WERI-Rb-1 (cell line): ENCODE measurements at regions not wholly inside any gene's neighbourhood (a gene's known extent, or its start where the extent isn't known, plus 50 kb on each side); places are given as distances from the start of the nearest gene placed in this dataset.

ENCODE experiments used
- DNase-seq: peaks from one replicate; pipeline ENCODE4 v3.0.0-alpha.2; 2020
- H3K27ac ChIP-seq: fragments of 250-450 bp; sonication (Bioruptor Pico); 2 replicates; pipeline ENCODE4 v1.5.1; 2020; ENCODE audit warnings: mild to moderate bottlenecking, moderate library complexity
- H3K27me3 ChIP-seq: fragments of 250-450 bp; sonication (Bioruptor Pico); 2 replicates; pipeline ENCODE4 v1.5.1; 2021; ENCODE audit warnings: mild to moderate bottlenecking, low read depth, moderate library complexity; ENCODE audit not compliant: insufficient read depth, severe bottlenecking
- H3K36me3 ChIP-seq: fragments of 250-450 bp; sonication (Bioruptor Pico); 2 replicates; pipeline ENCODE4 v1.5.1; 2020; ENCODE audit warnings: mild to moderate bottlenecking, moderate library complexity
- H3K4me3 ChIP-seq: 2 replicates; pipeline ENCODE4 v1.5.1; 2011; ENCODE audit warnings: low read depth, mild to moderate bottlenecking, control low read depth, low read length
- H3K9me3 ChIP-seq: fragments of 250-450 bp; sonication (Bioruptor Pico); 2 replicates; pipeline ENCODE4 v1.5.1; 2021; ENCODE audit warnings: mild to moderate bottlenecking, moderate library complexity; ENCODE audit not compliant: severe bottlenecking
- TF ChIP-seq, protein P1 (sequence below): IDR thresholded peaks from 2 replicates; pipeline ENCODE4 v1.5.1; 2011; ENCODE audit warnings: low read depth, mild to moderate bottlenecking, control low read depth, inconsistent platforms, low read length

DNA sequence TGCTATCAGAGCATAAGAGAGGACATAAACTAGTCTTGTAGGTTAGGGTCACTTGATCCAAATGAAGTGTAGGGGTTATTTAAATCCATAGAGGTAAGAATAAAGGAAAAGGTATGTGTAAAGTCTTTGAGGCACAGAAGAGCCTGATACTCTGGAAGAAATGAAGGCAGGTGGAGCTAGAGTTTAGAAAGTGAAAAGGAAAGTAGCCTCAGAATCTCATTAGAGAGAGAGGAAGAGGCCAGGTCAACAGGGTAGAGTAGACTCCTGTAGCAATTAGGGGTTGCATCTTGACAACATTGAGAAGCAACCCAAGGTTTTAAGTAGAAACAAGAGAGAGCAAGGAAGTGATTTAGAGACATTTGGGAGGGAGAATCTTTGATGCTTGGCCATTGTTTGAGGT is 235.2 kb upstream of the SOX9 start:
- peaks cover 76% of the 10 kb centered on the region for H3K27me3 ChIP-seq
- H3K27ac ChIP-seq, result no peak overlapping the region
- no peak overlapping the region for H3K4me3 ChIP-seq
- DNase-seq, result no peak
- H3K9me3 ChIP-seq, result peaks cover 4% of the 10 kb centered on the region
- no peaks in the 10 kb centered on the region for H3K36me3 ChIP-seq
- TF ChIP-seq, protein P1, sequence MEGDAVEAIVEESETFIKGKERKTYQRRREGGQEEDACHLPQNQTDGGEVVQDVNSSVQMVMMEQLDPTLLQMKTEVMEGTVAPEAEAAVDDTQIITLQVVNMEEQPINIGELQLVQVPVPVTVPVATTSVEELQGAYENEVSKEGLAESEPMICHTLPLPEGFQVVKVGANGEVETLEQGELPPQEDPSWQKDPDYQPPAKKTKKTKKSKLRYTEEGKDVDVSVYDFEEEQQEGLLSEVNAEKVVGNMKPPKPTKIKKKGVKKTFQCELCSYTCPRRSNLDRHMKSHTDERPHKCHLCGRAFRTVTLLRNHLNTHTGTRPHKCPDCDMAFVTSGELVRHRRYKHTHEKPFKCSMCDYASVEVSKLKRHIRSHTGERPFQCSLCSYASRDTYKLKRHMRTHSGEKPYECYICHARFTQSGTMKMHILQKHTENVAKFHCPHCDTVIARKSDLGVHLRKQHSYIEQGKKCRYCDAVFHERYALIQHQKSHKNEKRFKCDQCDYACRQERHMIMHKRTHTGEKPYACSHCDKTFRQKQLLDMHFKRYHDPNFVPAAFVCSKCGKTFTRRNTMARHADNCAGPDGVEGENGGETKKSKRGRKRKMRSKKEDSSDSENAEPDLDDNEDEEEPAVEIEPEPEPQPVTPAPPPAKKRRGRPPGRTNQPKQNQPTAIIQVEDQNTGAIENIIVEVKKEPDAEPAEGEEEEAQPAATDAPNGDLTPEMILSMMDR, result no peak

DNA sequence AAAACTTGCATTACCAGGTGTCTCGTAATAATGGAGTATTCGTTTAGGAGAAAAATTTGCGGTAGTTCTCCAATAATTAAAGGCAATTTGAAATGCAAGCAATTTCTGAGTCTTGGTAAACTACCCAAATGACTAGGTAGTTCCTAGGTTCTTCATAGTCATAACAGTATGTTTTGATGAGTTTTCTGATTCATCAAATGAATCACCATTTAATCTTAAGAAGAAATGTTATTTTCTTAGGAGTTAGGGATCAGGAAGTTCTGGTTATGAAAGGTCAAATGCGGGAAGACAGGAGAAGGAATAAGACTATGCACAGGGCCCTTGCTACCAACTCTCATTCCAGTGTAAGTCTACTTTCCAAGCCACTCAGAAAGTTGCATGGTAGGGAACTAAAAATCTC is 221.5 kb upstream of the SOX9 start:
- H3K27ac ChIP-seq, result no peak overlapping the region
- H3K27me3 ChIP-seq, result peaks cover 77% of the 10 kb centered on the region
- H3K4me3 ChIP-seq, result no peak overlapping the region
- peaks cover 3% of the 10 kb centered on the region for H3K9me3 ChIP-seq
- H3K36me3 ChIP-seq, result no peaks in the 10 kb centered on the region
- DNase-seq, result no peak
- TF ChIP-seq, protein P1, result no peak

DNA sequence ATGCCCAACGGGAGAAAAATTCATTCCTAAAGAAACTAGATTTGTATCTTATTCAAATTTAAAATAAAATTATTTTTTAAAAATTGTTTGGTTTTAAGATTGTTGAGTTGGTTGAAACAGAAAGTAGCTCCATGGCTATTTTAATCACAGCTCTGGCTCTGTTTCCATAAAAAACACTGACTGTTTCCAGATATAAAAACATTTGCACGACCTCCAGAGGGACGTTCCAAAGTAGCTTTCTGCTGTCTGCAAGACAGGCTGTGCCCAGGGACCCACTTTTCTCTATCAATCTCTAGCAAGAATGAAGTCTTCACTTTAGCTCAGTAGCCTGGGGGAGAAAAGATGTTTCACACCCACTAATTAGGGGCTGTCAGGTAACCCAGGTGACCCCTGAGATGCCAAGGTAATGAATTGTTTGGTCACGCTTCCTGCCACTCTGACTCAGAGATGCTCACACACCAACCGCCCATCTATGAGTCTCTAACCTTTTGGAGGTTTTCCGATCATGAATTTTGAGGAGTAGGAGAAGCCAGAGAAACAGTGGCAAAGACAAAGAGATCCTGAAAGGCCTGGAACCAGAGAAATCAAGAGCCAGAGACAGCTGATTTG is 220.1 kb upstream of the SOX9 start:
- Histone ChIP-seq H3K9me3 (no peaks in the 10 kb centered on the region), H3K27me3 (peaks cover 69% of the 10 kb centered on the region), H3K4me3 (no peak overlapping the region), H3K27ac (no peak overlapping the region), H3K36me3 (no peaks in the 10 kb centered on the region)
- DNase-seq, result no peak
- TF ChIP-seq, protein P1, result no peak

DNA sequence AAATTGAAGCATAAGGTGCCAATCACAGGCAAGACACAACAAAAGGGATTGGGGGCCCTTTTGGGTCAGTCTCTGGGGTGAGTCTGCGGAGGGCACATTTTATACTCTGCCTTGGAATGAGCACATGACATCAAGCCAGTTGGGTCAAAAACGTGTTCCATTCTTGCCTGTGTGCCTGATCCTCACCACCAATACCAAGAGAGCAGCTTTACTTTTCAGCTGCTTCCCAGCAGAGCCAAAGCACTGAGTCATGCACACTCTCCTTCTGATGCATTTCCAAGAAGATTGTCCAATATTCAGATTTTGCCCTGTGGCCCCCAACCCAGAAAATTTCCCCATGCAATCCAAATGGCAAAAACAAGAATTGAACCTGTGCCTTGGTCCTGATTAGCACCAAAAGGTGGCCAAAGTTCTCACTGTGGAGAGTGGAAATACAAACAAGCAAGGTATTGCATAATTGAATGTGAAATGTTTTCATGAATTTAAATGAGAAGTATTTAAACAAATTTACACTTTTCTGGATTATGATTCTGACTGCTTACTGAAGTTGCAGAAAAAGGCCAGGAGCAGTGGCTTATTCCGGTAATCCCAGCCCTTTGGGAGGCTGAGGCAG is 217.8 kb upstream of the SOX9 start:
- TF ChIP-seq, protein P1, result no peak
- Histone ChIP-seq H3K27me3 (peaks cover 61% of the 10 kb centered on the region), H3K36me3 (no peaks in the 10 kb centered on the region), H3K4me3 (no peak overlapping the region), H3K9me3 (no peaks in the 10 kb centered on the region), H3K27ac (no peak overlapping the region)
- DNase-seq, result no peak

DNA sequence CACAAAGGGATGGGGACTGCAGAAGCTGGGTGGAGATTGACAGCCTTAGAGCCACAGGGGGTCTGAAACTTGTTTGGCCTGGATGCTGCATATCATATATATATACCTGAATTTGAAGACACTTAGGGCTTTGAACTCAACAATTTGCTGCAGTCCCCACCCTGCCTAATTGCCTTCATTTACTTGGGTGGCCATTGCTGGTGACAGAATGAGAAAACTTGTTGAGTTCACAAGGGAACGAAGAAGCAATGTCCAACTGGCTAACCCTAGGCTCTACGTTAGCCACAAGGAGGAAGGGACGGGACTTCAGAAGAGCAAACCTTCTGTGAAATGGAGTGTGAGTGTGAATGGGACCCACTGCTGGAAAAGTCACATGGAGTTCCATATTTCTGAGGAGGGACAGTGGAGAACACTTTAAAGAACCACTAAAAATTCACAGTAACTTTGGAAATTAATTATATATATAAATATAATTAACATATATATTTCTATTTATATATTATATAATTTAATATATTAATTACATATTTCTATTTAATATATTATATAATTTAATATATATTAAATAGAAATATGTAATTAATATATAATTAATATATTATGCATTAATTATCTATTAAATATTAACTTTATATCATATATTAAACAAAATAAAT is 215.3 kb upstream of the SOX9 start:
- H3K27me3 ChIP-seq, result peaks cover 63% of the 10 kb centered on the region
- DNase-seq, result no peak
- H3K27ac ChIP-seq, result no peak overlapping the region
- no peaks in the 10 kb centered on the region for H3K9me3 ChIP-seq
- TF ChIP-seq, protein P1, result no peak
- H3K4me3 ChIP-seq, result no peak overlapping the region
- no peaks in the 10 kb centered on the region for H3K36me3 ChIP-seq
